ENCODE measurements at regions not wholly inside any gene's neighbourhood (a gene's known extent, or its start where the extent isn't known, plus 50 kb on each side); places are given as distances from the start of the nearest gene placed in this dataset.

GRCh38 chr12:92385296-92385695 lies 239.7 kb upstream of the BTG1 start:
- no peaks in the 10 kb centered on the region for H3K9me2 ChIP-seq (ENCODE audit: insufficient read depth, low read length)
- no peaks in the 10 kb centered on the region for H3K79me2 ChIP-seq (ENCODE audit: insufficient read depth, low read depth, low read length)
- H3K4me2 ChIP-seq (ENCODE audit: low read length), result no peak overlapping the region
- intact Hi-C loops (cut with micrococcal nuclease; ENCODE audit: unreplicated experiment), result no loop called here
- no peak overlapping the region for H3K27ac ChIP-seq (ENCODE audit: low read depth, low read length, poor library complexity, severe bottlenecking)
- H3K36me3 ChIP-seq (ENCODE audit: insufficient read depth, low read length), result no peaks in the 10 kb centered on the region
- no peak for TF ChIP-seq CTCF (conservative IDR thresholded peaks at IDR 0.05; ENCODE audit: low read length)
- TF ChIP-seq EZH2phosphoT487 (IDR thresholded peaks at IDR 0.05; ENCODE audit: borderline replicate concordance, low read depth, low read length), result no peak
- no TSS peak for BruUV-seq (replicated peaks)
- H2AFZ ChIP-seq (ENCODE audit: low read length), result no peak overlapping the region
- ChIA-PET CTCF (ENCODE audit: unreplicated experiment) (no interaction called here), POLR2A (interaction anchor here (0.5 to 1.9 kb wide), 7 partner anchors 10 to 240 kb away, joined by 3 to 7 read pairs (median 3); partner anchors contain the start of gene BTG1)
- H3K4me1 ChIP-seq (ENCODE audit: insufficient read depth, low read length, poor library complexity, severe bottlenecking), result no peaks in the 10 kb centered on the region
- H3K9me3 ChIP-seq (ENCODE audit: low read length), result no peaks in the 10 kb centered on the region
- H4K20me1 ChIP-seq (ENCODE audit: insufficient read depth, low read length), result no peaks in the 10 kb centered on the region
- H3K4me3 ChIP-seq (ENCODE audit: low read depth, low read length, poor library complexity, severe bottlenecking), result no peak overlapping the region
- DNase-seq (ENCODE audit: low spot score), result no peak

GRCh38 chr12:92384571-92384970 lies 238.9 kb upstream of the BTG1 start:
- Histone ChIP-seq H3K79me2 (ENCODE audit: insufficient read depth, low read depth, low read length) (no peaks in the 10 kb centered on the region), H3K4me3 (ENCODE audit: low read depth, low read length, poor library complexity, severe bottlenecking) (no peak overlapping the region), H2AFZ (ENCODE audit: low read length) (no peak overlapping the region), H3K9me3 (ENCODE audit: low read length) (no peaks in the 10 kb centered on the region), H3K36me3 (ENCODE audit: insufficient read depth, low read length) (no peaks in the 10 kb centered on the region), H3K27ac (ENCODE audit: low read depth, low read length, poor library complexity, severe bottlenecking) (no peak overlapping the region), H3K9me2 (ENCODE audit: insufficient read depth, low read length) (no peaks in the 10 kb centered on the region), H4K20me1 (ENCODE audit: insufficient read depth, low read length) (no peaks in the 10 kb centered on the region), H3K4me1 (ENCODE audit: insufficient read depth, low read length, poor library complexity, severe bottlenecking) (no peaks in the 10 kb centered on the region), H3K4me2 (ENCODE audit: low read length) (no peak overlapping the region)
- TF ChIP-seq EZH2phosphoT487 (IDR thresholded peaks at IDR 0.05; ENCODE audit: borderline replicate concordance, low read depth, low read length) (no peak), CTCF (conservative IDR thresholded peaks at IDR 0.05; ENCODE audit: low read length) (no peak)
- intact Hi-C loops (cut with micrococcal nuclease; ENCODE audit: unreplicated experiment), result no loop called here
- ChIA-PET POLR2A (interaction anchor here (0.8 to 1.0 kb wide), 5 partner anchors 10 to 21 kb away, joined by 3 to 5 read pairs (median 3); no protein-coding TSS in a partner anchor), CTCF (ENCODE audit: unreplicated experiment) (no interaction called here)
- no peak for DNase-seq (ENCODE audit: low spot score)
- BruUV-seq (replicated peaks), result no TSS peak

- Histone ChIP-seq H3K36me3 (ENCODE audit: insufficient read depth, low read length) (no peaks in the 10 kb centered on the region), H3K27ac (ENCODE audit: low read depth, low read length, poor library complexity, severe bottlenecking) (no peak overlapping the region), H2AFZ (ENCODE audit: low read length) (no peak overlapping the region), H3K4me2 (ENCODE audit: low read length) (no peak overlapping the region), H4K20me1 (ENCODE audit: insufficient read depth, low read length) (no peaks in the 10 kb centered on the region), H3K4me1 (ENCODE audit: insufficient read depth, low read length, poor library complexity, severe bottlenecking) (no peaks in the 10 kb centered on the region), H3K79me2 (ENCODE audit: insufficient read depth, low read depth, low read length) (no peaks in the 10 kb centered on the region), H3K4me3 (ENCODE audit: low read depth, low read length, poor library complexity, severe bottlenecking) (no peak overlapping the region), H3K9me2 (ENCODE audit: insufficient read depth, low read length) (no peaks in the 10 kb centered on the region), H3K9me3 (ENCODE audit: low read length) (no peaks in the 10 kb centered on the region)
- BruUV-seq (replicated peaks), result no TSS peak
- ChIA-PET CTCF (ENCODE audit: unreplicated experiment) (no interaction called here), POLR2A (no interaction called here)
- intact Hi-C loops (cut with micrococcal nuclease; ENCODE audit: unreplicated experiment), result no loop called here
- DNase-seq (ENCODE audit: low spot score), result no peak
- no peak for TF ChIP-seq EZH2phosphoT487 (IDR thresholded peaks at IDR 0.05; ENCODE audit: borderline replicate concordance, low read depth, low read length)
- TF ChIP-seq CTCF (conservative IDR thresholded peaks at IDR 0.05; ENCODE audit: low read length), result no peak
These were observed 236.8 kb upstream of the BTG1 start for GRCh38 chr12:92382383-92382878.

All from OCI-LY7 (cell line).